ENCODE measurements at regions not wholly inside any gene's neighbourhood (a gene's known extent, or its start where the extent isn't known, plus 50 kb on each side); places are given as distances from the start of the nearest gene placed in this dataset.

DNA sequence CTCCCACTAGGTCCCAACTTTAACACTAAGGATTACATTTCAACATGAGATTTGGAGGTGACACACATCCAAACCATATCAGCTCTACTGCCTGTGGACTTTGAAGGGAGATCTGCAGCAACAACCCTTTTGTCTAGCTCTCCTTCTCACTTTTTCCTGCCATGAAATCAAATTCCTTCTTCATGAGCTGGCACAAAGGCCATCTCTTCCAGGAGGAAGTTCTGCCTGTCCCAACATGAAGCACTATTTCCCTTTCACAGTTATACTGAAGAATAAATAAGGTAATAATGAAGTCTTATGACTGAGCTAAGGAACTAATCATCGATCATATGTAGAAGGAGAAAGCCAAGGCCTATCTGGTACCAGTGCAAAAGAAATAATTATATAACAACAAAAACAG lies 253.5 kb upstream of the TENM4 start:
- TF ChIP-seq TEAD4 (IDR thresholded peaks at IDR 0.05): no peak
- TF ChIP-seq YY1 (IDR thresholded peaks at IDR 0.05; ENCODE audit: low read depth): no peak
- TF ChIP-seq FOXM1 (IDR thresholded peaks at IDR 0.05; ENCODE audit: borderline replicate concordance, low read depth): no peak
- no peak for TF ChIP-seq RAD21 (IDR thresholded peaks at IDR 0.05; ENCODE audit: low read depth)
- no peak for TF ChIP-seq ZBTB7A (IDR thresholded peaks at IDR 0.05; ENCODE audit: low read depth)
- TF ChIP-seq EP300 (IDR thresholded peaks at IDR 0.05; ENCODE audit: borderline replicate concordance): no peak
- TF ChIP-seq, protein P1, sequence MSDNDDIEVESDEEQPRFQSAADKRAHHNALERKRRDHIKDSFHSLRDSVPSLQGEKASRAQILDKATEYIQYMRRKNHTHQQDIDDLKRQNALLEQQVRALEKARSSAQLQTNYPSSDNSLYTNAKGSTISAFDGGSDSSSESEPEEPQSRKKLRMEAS (IDR thresholded peaks at IDR 0.05): no peak
- no peak for TF ChIP-seq TAF1 (IDR thresholded peaks at IDR 0.05; ENCODE audit: low read depth)
- TF ChIP-seq CREB1 (IDR thresholded peaks at IDR 0.05; ENCODE audit: low read depth): no peak
- no peak for TF ChIP-seq TCF12 (IDR thresholded peaks at IDR 0.05; ENCODE audit: low read depth)
- TF ChIP-seq CEBPB (IDR thresholded peaks at IDR 0.05): no peak
- TF ChIP-seq, protein P2, sequence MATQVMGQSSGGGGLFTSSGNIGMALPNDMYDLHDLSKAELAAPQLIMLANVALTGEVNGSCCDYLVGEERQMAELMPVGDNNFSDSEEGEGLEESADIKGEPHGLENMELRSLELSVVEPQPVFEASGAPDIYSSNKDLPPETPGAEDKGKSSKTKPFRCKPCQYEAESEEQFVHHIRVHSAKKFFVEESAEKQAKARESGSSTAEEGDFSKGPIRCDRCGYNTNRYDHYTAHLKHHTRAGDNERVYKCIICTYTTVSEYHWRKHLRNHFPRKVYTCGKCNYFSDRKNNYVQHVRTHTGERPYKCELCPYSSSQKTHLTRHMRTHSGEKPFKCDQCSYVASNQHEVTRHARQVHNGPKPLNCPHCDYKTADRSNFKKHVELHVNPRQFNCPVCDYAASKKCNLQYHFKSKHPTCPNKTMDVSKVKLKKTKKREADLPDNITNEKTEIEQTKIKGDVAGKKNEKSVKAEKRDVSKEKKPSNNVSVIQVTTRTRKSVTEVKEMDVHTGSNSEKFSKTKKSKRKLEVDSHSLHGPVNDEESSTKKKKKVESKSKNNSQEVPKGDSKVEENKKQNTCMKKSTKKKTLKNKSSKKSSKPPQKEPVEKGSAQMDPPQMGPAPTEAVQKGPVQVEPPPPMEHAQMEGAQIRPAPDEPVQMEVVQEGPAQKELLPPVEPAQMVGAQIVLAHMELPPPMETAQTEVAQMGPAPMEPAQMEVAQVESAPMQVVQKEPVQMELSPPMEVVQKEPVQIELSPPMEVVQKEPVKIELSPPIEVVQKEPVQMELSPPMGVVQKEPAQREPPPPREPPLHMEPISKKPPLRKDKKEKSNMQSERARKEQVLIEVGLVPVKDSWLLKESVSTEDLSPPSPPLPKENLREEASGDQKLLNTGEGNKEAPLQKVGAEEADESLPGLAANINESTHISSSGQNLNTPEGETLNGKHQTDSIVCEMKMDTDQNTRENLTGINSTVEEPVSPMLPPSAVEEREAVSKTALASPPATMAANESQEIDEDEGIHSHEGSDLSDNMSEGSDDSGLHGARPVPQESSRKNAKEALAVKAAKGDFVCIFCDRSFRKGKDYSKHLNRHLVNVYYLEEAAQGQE (IDR thresholded peaks at IDR 0.05; ENCODE audit: low read depth): no peak

All from Ishikawa (cell line).